Left lobe of liver (tissue), 2 donors: ENCODE measurements at regions not wholly inside any gene's neighbourhood (a gene's known extent, or its start where the extent isn't known, plus 50 kb on each side); places are given as distances from the start of the nearest gene placed in this dataset.
A peak's percentile ranks its signal among the peaks of the same experiment; 100 is the strongest.
"Not testable (repeated sequence)": the region's sequence is repeated elsewhere in the genome, so short reads cannot be mapped to it uniquely, and the experiment has no call there.

Experiments
- ATAC-seq: fragments of 200-7000 bp; cut with Tn5 transposase; one replicate; pipeline ENCODE4 v1.9.1; 2020; ENCODE audit warnings: mild to moderate bottlenecking, moderate library complexity
- DNase-seq: peaks from one replicate; pipeline ENCODE4 v3.0.0-alpha.2; 2020; ENCODE audit warnings: low spot score
- donor health status: DM: no; HTN: no; CAD: no; lungs with moderate emphysema.
- donor health status: DM: no; HTN: yes; CAD: no.

GRCh38 chrX:65451663-65452062 lies 82.9 kb downstream of the LAS1L start:
- ATAC-seq (peak; percentile 76), DNase-seq (no peak)

GRCh38 chrX:65420154-65420553 lies 114.4 kb downstream of the LAS1L start:
- ATAC-seq (no peak), DNase-seq (no peak)

- not testable (repeated sequence) for ATAC-seq
Observed at GRCh38 chrX:65407662-65408061, 126.9 kb downstream of the LAS1L start.

GRCh38 chrX:65407157-65407626 lies 127.4 kb downstream of the LAS1L start:
- ATAC-seq = no peak
- DNase-seq = no peak

More at GRCh38 chrX:65407662-65408061, 126.9 kb downstream of the LAS1L start:
- not testable (repeated sequence) for DNase-seq

GRCh38 chrX:65406532-65406931 lies 128.1 kb downstream of the LAS1L start:
- ATAC-seq = peak; percentile 24
- DNase-seq = no peak

DNA sequence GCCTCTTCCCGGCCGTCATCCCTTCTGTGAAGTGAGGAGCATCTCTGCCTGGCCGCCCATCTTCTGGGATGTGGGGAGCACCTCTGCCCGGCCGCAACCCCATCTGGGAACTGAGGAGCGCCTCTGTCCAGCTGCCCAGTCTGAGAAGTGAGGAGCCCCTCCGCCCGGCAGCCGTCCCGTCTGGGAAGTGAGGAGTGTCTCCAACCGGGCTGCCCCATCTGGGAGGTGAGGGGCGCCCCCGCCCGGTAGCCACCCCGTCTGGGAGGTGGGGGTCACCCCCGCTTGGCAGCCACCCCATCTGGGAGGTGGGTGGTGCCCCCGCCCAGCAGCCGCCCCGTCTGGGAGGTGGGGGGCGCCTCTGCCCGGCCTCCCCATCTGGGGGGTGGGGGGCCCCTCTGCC lies 142.3 kb downstream of the LAS1L start:
- DNase-seq (no peak), ATAC-seq (no peak)

- not testable (repeated sequence) for DNase-seq, ATAC-seq
Observed at GRCh38 chrX:65389120-65389519, 145.5 kb downstream of the LAS1L start.
